ENCODE measurements at regions not wholly inside any gene's neighbourhood (a gene's known extent, or its start where the extent isn't known, plus 50 kb on each side); places are given as distances from the start of the nearest gene placed in this dataset.

GRCh38 chr13:83204886-83205285 is 677.4 kb downstream of the SLITRK1 start:
- Histone ChIP-seq H3K36me3 (ENCODE audit: control insufficient read depth in 4 of 4, insufficient read depth in 3 of 4, low read depth in 1 of 4, low read length in 3 of 4) (no peaks in the 10 kb centered on the region), H3K9me3 (ENCODE audit: control insufficient read depth in 4 of 4, low read length in 3 of 4) (peaks cover 0 to 3% (median 0%) of the 10 kb centered on the region in 4 donors), H3K4me3 (ENCODE audit: low read depth in 1 of 3, low read length in 3 of 3) (no peak overlapping the region), H3K4me1 (ENCODE audit: control insufficient read depth in 4 of 4, insufficient read depth in 4 of 4, low read length in 3 of 4) (no peaks in the 10 kb centered on the region), H3K27ac (ENCODE audit: low read depth in 1 of 2, low read length in 2 of 2) (no peak overlapping the region), H3K27me3 (ENCODE audit: control insufficient read depth in 4 of 4, insufficient read depth in 4 of 4, low read length in 3 of 4) (no peaks in the 10 kb centered on the region), H3K9ac (ENCODE audit: low read depth in 1 of 2, low read length in 2 of 2) (no peak overlapping the region)
- WGBS, result 83% methylated on average over 3 of the region's 3 CpGs
- TF ChIP-seq ZBTB33 (IDR thresholded peaks at IDR 0.05) (no peak), JUND (IDR thresholded peaks at IDR 0.05) (no peak), ATF3 (IDR thresholded peaks at IDR 0.05) (no peak), RXRA (IDR thresholded peaks at IDR 0.05) (no peak), HNF4G (IDR thresholded peaks at IDR 0.05) (no peak), FOXA1 (IDR thresholded peaks at IDR 0.05) (no peak), RAD21 (IDR thresholded peaks at IDR 0.05) (no peak), EGR1 (IDR thresholded peaks at IDR 0.05; ENCODE audit: low read depth in 2 of 2) (no peak), GABPA (IDR thresholded peaks at IDR 0.05 in 1 of 2, conservative IDR thresholded peaks at IDR 0.05 in 1 of 2) (no peak), YY1 (IDR thresholded peaks at IDR 0.05) (no peak), FOXA2 (IDR thresholded peaks at IDR 0.05) (no peak), SP1 (IDR thresholded peaks at IDR 0.05) (no peak), TAF1 (conservative IDR thresholded peaks at IDR 0.05) (no peak), HNF4A (conservative IDR thresholded peaks at IDR 0.05) (no peak), REST (IDR thresholded peaks at IDR 0.05) (no peak), NR2F2 (IDR thresholded peaks at IDR 0.05) (no peak)
- TF ChIP-seq, protein P1, sequence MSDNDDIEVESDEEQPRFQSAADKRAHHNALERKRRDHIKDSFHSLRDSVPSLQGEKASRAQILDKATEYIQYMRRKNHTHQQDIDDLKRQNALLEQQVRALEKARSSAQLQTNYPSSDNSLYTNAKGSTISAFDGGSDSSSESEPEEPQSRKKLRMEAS (IDR thresholded peaks at IDR 0.05), result no peak
- TF ChIP-seq, protein P2, sequence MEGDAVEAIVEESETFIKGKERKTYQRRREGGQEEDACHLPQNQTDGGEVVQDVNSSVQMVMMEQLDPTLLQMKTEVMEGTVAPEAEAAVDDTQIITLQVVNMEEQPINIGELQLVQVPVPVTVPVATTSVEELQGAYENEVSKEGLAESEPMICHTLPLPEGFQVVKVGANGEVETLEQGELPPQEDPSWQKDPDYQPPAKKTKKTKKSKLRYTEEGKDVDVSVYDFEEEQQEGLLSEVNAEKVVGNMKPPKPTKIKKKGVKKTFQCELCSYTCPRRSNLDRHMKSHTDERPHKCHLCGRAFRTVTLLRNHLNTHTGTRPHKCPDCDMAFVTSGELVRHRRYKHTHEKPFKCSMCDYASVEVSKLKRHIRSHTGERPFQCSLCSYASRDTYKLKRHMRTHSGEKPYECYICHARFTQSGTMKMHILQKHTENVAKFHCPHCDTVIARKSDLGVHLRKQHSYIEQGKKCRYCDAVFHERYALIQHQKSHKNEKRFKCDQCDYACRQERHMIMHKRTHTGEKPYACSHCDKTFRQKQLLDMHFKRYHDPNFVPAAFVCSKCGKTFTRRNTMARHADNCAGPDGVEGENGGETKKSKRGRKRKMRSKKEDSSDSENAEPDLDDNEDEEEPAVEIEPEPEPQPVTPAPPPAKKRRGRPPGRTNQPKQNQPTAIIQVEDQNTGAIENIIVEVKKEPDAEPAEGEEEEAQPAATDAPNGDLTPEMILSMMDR (IDR thresholded peaks at IDR 0.05; ENCODE audit: low read depth, low read length, missing input control), result no peak
- DNase-seq (ENCODE audit: low spot score), result no peak
